TTC549 (cell line): ENCODE measurements at regions not wholly inside any gene's neighbourhood (a gene's known extent, or its start where the extent isn't known, plus 50 kb on each side); places are given as distances from the start of the nearest gene placed in this dataset.

Experiments used
- FAIRE-seq: peaks from 2 replicates; lab custom pipeline; 2012; peaks lifted over from hg19 to GRCh38; lab: Jason Lieb, UNC

- no peak for FAIRE-seq
These were observed 287.8 kb downstream of the GAS1 start for GRCh38 chr9:86659413-86660046.

GRCh38 chr9:86655147-86655546 is 292.2 kb downstream of the GAS1 start:
- no peak for FAIRE-seq

- no peak for FAIRE-seq
These were observed 293.8 kb downstream of the GAS1 start for GRCh38 chr9:86653466-86653865.

DNA sequence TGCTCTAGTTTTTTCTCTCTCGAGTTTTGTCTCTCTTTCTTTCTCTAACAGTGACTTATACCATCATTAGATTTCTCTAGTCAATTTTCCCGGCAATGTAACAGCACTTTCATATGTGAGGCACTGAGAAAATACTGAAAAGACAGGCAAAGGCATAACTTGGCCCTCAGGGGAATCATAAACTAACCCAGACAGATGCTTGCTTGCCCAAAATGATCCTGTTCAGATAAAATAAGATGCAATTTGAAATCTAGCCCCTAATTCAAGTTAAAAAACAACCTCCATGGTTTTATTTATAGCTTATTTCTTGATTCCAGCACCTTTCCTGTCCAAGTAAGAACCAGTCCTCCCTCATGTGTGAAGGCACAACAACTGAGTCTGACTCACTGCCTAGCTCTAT is 294.6 kb downstream of the GAS1 start:
- no peak for FAIRE-seq

GRCh38 chr9:86649913-86650312 is 295.7 kb upstream of the TUT7 start:
- FAIRE-seq = no peak

DNA sequence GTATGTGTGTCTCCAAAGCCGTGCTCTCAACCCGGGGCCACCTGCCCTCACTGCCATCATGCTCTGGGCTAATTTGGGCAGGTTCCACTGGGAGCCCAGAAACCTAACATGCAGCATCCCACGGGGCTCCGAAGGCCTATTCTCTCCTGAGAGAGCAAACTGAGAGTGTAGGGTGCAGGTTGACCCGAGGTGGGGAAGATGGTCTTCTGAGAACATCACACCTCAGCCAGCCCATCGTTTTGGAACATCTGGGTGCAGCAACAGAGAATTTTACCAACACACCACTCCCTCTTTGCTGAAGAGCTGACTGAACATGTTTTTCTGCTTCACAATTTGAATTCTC is 294.6 kb upstream of the TUT7 start:
- no peak for FAIRE-seq

DNA sequence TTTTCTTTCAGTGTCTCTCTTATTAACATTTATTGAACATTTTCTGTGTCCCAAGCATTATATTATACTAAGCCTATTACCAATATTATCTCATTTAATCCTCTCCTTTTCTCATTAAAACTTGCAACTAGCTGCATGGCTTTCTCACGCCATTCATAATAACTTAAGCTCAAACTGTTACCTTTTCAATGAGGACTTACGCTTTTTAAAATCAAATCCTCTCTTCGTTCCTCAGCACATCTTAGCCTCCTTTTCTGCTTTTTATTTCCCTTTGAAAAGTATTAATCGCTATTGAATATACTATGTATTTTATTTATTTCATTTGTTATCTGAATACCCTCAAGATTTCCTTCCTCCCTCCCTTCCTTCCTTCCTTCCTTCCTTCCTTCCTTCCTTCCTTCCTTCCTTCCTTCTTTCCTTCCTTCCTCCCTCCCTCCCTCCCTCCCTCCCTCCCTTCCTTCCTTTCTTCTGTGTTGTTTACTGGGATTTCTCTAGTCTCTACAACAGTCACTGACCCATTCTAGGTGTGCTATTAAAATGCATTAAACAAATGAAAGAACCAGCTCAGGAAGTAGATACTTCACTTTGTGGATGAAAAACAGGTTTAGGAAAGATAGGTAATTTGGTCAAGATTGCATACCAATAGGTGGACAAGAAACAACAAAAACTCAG is 294.1 kb upstream of the TUT7 start:
- FAIRE-seq = no peak

DNA sequence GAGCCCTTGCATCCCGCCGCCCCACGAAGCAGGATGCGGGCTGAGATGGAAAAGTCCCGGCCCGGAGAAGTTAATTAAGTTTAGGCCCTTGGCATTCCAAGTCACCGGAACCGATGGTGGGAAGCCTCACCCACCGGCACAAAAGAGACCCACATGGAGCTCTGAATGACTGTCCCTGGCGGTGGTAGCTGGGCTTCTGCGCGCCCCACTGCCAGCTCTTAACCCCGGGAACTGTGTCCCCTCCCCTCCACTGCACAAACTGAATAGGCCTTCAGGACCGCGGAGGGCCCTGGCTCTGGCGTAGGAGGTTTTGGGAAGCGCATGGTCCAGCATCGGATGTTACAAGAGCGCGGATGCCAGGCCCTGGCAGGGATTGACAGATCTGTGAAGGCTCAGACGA is 291.1 kb upstream of the TUT7 start:
- no peak for FAIRE-seq

GRCh38 chr9:86644675-86645034 is 290.4 kb upstream of the TUT7 start:
- no peak for FAIRE-seq

DNA sequence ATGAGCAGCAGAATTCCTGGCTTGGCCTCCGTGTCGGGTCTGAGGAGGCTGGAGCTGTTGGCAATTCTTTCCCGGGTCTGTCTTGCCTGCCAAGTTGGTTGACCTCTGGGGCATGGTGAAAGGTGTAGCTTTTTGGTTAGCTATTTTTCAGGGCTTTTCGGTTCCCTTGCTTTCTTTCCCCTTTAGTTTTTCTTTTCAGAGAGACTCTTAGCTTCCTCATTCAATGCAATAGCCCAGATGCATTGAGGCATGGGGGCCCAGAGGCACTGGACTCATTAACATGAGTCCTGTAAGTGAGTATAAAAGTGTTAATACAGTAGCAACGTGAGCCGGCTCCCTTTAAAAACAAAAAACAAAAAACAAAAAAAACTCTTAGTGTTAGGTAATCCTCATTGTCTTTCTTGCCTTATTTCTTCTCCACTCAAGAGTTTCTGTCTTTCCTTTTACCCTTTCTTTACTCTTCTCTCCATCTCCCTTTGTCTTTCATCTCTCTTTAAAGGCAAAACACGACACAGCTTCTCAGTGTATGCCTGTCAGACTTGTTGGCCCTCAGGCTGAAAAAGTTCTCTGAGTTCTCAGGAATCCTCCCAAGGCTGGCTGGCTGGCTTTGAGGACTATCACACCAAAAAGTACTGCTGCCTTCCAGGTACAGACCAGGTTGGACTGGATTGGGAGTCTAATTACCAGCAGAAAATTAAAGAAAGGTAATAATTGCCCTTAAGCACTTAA is 289.9 kb upstream of the TUT7 start:
- no peak for FAIRE-seq

GRCh38 chr9:86642721-86643120 is 288.5 kb upstream of the TUT7 start:
- FAIRE-seq = no peak

- no peak for FAIRE-seq
These were observed 287.8 kb upstream of the TUT7 start for GRCh38 chr9:86641970-86642369.

DNA sequence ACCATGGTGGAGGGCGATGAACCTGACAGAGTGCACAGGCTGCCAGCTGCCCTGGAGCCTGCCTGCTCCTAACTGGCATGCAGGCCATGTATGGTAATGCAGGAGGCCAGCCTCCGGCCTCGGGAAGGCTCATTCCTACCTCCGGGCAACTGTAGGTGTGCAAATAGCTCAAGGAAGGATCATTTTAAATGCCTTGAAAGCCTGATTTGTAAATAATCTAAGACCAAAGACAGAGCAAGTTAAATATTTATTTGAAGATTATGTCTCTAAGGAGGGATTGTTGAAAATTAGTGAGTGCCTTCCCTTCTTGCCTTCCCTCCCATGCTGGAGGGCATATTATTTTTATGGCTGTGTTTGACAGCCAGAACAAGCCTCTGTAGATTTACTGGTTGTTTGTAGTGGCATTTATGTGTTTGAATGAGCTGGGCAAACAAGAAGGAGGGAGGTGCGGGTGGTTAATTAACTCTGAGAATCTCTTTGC is 285.7 kb upstream of the TUT7 start:
- no peak for FAIRE-seq

- no peak for FAIRE-seq
These were observed 285.1 kb upstream of the TUT7 start for GRCh38 chr9:86639287-86639686.

DNA sequence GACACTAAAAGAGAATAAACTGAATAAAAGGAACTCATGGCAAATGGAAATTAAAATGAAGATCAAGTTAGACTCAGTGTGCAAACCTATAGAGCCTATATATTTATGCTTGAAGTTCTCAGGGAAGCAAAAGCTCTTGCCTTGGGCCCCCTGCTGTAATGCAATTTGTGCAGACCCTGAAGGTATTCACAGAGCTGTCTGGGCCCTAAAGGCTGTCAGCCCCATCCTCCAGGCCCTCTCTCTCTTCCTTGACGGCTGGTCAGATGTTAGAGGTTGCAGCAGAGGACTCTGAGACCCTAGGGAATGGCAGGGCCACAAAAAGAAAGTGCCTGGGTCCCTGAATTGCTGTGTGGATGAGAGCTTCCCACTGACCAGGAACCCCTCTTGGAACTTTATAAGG is 283.9 kb upstream of the TUT7 start:
- no peak for FAIRE-seq

GRCh38 chr9:86637515-86637914 is 283.3 kb upstream of the TUT7 start:
- no peak for FAIRE-seq

DNA sequence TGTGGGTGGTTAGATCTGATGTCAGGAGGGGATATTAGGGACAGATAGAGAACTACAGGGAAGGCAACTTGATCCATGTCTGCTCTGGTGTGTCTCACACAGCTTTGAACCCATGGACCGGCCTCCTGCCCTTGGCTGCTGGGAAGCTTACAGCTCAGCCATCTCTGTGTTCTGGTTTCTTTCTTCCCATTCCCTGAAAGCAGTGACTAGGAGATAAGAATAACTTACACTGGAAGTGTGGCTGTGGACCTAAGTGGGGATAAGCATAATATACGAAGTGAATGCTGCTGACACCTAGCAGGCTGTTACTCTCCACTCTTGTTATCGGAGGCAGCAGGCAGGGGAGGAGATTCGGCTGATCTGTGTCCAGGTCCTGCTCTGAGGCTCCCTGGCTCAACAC is 282.3 kb upstream of the TUT7 start:
- no peak for FAIRE-seq

DNA sequence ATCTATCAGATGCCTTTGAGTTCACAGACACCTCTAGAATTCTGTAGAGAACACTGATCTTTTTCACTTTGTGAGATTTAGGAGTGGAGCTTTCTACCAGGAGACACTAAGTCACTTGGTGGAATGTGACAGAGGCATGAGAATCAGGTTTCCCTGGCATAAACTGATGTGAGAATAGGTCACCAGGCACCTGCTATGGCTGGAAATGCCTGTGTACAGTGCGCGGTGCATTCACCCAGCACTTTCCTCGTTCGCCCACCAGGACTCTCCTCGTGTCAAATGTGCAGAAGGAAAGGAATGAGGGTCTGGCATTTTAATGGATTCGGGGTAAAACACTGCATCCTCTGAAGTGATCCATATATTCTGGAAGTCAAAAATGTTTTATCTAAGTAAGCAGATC is 281.8 kb upstream of the TUT7 start:
- FAIRE-seq = no peak

- FAIRE-seq = no peak
These were observed 280.3 kb upstream of the TUT7 start for GRCh38 chr9:86634501-86634900.

DNA sequence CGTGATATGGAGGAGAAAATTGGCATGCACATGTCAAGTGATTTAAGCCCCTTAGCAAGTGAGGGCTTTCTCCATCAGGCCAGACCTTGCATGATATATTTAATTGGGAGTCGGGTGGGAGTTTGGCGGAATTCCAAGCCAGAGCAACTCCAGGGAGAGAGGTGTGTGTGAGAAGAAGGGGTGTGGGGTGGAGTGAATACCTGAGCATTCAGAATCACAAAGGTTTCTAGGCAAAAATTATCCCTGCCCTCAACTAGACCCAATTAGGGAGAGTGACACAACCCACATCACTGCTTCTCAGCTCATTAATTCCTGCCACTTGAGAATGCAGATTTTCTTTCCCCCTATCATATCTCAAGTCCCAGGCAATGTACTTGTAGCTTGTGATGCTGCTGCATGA is 279.7 kb upstream of the TUT7 start:
- FAIRE-seq = no peak

GRCh38 chr9:86632537-86632936 is 278.3 kb upstream of the TUT7 start:
- no peak for FAIRE-seq

GRCh38 chr9:86629530-86629929 is 275.3 kb upstream of the TUT7 start:
- no peak for FAIRE-seq

DNA sequence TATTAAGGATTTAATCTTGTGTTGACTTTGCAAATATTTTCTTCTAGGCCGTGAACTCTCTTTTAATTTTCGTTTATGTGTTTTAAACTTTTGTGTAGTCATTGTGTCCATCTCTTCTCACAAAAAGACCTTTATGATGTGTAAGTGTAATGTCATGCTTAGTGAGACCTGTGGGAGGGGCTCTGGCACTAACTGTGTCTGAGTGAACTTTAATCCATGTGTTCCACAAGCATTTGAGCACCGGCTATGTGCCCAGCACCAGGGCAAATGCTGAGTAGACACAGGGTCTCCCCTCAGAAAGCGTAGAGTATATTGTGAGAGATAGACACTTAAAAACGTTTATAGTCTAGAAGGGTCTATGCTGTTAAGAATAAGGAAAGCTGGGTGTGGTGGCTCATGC is 272.6 kb upstream of the TUT7 start:
- no peak for FAIRE-seq

DNA sequence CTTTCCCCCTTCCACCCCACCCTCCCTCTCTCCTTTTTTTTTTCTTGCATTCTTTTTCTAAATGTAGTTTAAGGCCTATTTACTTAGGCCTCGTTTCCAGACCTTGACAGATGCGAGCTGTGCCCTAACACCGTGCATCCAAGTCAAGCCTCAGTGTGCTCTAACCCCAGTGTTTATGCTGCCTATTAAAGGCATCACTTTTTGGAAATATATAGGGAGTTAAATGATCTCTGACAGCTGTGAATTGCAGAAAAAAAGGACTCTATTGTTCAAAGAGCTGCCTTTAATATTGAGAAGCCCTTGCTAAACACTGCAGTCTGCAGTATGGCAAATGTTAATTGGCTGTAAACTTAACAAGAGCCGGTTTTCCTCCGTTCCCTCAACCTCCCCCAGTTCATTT is 270.4 kb upstream of the TUT7 start:
- FAIRE-seq = no peak
